ENCODE measurements at regions not wholly inside any gene's neighbourhood (a gene's known extent, or its start where the extent isn't known, plus 50 kb on each side); places are given as distances from the start of the nearest gene placed in this dataset.
A peak's percentile ranks its signal among the peaks of the same experiment; 100 is the strongest.

GRCh38 chr16:52874042-52874441 lies 178.7 kb downstream of the CHD9NB start:
- DNase-seq (ENCODE audit: low spot score), result no peak

GRCh38 chr16:52872731-52873130 lies 180.0 kb downstream of the CHD9NB start:
- DNase-seq (ENCODE audit: low spot score), result no peak

DNA sequence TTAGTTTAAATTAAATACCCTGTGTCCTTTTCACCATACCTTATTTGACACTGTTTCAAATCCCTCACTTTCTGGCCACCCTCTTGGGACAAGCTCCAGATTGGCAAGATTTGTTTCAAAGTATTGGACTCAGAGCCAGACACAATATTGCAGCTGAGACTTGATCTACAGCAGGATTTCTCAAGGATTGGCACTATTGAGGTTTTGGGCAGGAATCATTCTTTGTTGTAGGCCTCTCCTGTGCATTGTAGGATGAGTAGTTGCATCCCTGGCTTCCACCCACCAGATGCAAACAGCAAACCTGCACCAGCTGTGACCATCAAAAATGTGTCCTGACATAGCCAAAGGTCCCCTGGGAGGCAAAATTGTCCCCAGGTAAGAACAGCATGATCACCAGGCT lies 181.2 kb downstream of the CHD9NB start:
- DNase-seq (ENCODE audit: low spot score), result no peak

GRCh38 chr16:52869243-52869642 lies 183.5 kb downstream of the CHD9NB start:
- no peak for DNase-seq (ENCODE audit: low spot score)

GRCh38 chr16:52863000-52863399 lies 189.7 kb downstream of the CHD9NB start:
- no peak for DNase-seq (ENCODE audit: low spot score)

- no peak for DNase-seq (ENCODE audit: low spot score)
Measured at GRCh38 chr16:52861614-52862022, 191.1 kb downstream of the CHD9NB start.

DNA sequence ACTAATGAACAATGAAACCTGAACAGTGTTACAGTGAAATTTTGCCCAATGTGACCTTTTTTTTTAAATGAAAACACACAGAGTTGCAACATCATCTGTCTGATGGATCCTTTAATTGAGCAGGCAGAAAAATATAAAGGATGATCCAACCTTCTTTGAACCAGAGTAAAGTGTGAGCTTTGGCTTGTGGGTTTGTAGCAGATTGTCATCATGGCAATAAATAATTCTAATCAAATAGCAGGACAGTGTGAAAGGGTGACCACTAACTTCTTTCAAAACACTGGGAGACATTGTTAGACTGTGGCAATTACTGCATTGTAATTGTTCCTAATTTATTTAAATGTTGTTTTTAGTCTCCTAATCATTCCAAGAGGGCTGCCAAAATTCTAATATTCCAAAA lies 197.2 kb downstream of the CHD9NB start:
- DNase-seq (ENCODE audit: low spot score), result no peak

GRCh38 chr16:52852978-52853377 lies 199.7 kb downstream of the CHD9NB start:
- DNase-seq (ENCODE audit: low spot score), result no peak

GRCh38 chr16:52851211-52851740 lies 201.4 kb downstream of the CHD9NB start:
- DNase-seq (ENCODE audit: low spot score), result no peak

DNA sequence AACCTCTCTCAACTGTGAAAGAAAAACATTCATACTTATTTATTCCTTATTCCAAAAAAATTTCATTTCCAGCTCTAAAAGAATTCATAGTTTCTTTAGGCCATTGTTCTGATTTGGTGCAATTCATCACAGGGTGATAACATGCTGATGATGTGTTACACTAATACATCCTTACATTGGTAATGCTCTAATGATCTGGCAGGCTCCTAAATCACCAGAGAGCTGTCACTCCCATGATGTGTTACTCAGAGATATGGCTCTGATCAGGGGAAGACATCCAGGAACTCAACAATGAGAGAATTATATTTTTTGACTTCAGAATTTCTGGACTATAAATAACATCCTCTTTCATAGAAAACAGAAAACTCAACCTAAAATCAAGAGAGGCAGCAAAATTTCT lies 209.3 kb downstream of the CHD9NB start:
- no peak for DNase-seq (ENCODE audit: low spot score)

- no peak for DNase-seq (ENCODE audit: low spot score)
Measured at GRCh38 chr16:52837251-52837650, 215.4 kb downstream of the CHD9NB start.

DNA sequence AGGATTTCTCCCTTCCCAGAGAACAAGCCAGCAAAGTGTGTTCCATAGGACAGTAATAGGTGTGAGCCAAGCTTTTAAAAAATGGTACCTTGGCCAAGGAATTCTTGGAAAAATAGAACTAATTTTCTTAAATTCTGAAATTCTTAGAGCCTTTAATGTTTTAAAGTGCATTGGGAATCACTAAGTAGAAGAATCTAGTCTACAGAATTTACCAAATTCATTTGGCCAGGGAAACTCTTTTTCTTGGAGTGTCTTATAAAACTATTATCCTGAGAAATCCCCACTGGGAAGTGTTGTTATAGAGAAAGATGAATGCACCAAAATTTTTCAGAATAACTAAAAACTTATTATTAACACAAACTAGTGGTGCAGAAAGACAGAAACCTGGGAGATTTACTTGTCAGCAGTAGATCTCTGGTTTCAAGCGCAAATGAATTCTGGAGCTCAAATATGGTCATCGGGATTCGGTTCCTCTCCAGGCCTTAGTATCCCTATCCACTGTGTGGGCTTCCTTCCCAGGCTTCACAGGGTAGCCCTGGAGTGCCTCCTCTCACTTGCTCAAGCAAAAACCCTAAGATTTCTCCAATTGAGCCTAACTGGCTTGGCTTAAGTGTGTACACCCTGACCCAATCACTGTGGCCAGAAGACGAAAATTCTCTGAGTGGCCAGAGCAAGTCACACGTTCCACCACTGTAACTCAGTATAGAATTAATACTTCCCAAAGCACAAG lies 217.8 kb downstream of the CHD9NB start:
- no peak for DNase-seq (ENCODE audit: low spot score)

GRCh38 chr16:52832771-52833170 lies 219.9 kb downstream of the CHD9NB start:
- DNase-seq (ENCODE audit: low spot score), result no peak

- no peak for DNase-seq (ENCODE audit: low spot score)
Measured at GRCh38 chr16:52827456-52827855, 225.2 kb downstream of the CHD9NB start.

GRCh38 chr16:52825892-52826291 lies 226.8 kb downstream of the CHD9NB start:
- no peak for DNase-seq (ENCODE audit: low spot score)

DNA sequence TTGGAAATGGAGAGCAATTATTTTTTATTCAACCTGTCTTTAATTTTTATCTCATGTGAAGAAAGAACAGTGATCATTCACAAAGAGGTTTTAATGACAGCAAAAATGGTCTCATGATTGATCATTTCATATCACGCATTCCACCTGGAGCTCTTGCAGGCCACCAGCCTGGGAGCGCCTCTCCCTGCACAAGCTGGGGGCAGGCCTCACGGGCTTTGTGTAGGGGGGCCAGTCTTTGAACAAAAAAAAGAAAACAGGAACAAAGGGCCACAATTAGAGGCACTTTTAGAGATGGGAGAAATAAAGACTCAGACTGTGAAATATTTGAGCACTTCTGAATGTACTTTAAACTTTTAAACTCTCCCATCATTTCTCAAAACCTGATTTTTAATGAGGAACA lies 232.9 kb downstream of the CHD9NB start:
- no peak for DNase-seq (ENCODE audit: low spot score)

- DNase-seq (ENCODE audit: low spot score), result no peak
Measured at GRCh38 chr16:52819405-52819804, 233.3 kb downstream of the CHD9NB start.

DNA sequence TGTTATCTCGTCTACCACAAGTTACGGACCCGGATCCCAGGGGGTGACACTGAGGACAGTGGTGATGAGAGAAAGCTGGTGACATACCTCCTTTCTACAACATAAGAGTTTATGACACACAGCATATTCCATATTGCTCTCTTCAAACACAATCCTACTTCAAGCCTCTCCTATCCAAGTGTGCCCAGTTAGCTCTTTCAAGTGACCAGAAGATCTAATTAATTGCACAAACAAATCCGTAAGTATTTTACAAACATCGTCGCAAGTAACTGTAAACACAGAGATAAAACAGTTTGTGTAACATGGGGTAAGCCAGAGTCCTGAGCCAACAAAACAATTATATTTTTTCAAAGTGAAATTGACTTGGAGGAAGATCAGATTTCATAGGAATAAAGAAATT lies 235.0 kb downstream of the CHD9NB start:
- no peak for DNase-seq (ENCODE audit: low spot score)

GRCh38 chr16:52816993-52817392 lies 235.7 kb downstream of the CHD9NB start:
- no peak for DNase-seq (ENCODE audit: low spot score)

- DNase-seq (ENCODE audit: low spot score), result peak; percentile 73
Measured at GRCh38 chr16:52812678-52813556, 239.8 kb downstream of the CHD9NB start.

GRCh38 chr16:52805559-52806168 lies 247.0 kb downstream of the CHD9NB start:
- no peak for DNase-seq (ENCODE audit: low spot score)

DNA sequence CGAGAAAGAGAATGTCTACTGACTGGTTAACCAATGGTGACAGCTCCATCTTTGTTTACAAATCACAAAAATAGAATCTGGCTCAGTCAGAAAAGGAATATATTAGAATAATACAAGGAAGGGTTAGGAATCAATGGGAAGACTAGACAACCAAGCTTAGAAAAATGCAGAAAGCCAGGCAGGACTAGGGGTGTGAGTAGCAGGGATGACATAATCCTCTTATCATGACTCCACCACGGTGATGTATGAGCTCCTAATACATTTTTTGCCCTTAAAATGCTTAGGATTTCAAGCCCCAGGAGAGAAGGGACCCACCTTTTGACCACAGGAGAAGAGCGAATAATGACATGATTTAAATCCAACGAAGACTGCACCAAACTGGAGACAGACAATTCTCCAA lies 252.3 kb downstream of the CHD9NB start:
- no peak for DNase-seq (ENCODE audit: low spot score)

GRCh38 chr16:52799149-52799548 lies 252.2 kb upstream of the TOX3 start:
- no peak for DNase-seq (ENCODE audit: low spot score)

Data from kidney capillary endothelial cell (primary cell).